ENCODE measurements at regions not wholly inside any gene's neighbourhood (a gene's known extent, or its start where the extent isn't known, plus 50 kb on each side); places are given as distances from the start of the nearest gene placed in this dataset.

DNA sequence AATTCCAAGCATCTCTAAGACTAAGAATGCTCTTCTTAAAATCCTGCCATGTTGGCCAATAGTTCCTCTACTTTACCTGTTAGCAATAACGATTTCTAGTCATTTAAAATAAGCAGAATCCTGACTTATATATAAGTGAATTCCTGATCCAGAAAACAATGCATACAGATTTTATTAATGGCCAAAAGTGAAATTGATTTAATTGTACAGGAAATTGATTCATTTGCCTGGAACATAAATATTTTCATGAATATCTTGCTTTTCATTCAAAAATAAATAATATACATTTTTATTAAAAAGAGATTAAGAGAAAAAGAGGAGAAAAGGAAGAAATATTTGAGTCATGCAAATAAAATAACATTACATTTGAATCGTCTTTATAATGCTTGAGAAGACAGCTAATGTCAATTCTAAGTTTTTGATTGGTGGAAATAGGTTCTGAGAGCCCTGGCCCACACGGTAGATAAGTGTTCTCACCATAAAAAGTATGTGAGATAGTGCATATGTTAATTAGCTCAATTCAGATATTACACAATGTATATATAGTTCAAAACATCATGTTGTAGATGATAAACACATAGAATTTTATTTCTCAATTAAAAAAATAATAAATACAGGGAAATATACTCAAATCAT is 323.2 kb upstream of the MIR17HG start:
- TF ChIP-seq, protein P1, sequence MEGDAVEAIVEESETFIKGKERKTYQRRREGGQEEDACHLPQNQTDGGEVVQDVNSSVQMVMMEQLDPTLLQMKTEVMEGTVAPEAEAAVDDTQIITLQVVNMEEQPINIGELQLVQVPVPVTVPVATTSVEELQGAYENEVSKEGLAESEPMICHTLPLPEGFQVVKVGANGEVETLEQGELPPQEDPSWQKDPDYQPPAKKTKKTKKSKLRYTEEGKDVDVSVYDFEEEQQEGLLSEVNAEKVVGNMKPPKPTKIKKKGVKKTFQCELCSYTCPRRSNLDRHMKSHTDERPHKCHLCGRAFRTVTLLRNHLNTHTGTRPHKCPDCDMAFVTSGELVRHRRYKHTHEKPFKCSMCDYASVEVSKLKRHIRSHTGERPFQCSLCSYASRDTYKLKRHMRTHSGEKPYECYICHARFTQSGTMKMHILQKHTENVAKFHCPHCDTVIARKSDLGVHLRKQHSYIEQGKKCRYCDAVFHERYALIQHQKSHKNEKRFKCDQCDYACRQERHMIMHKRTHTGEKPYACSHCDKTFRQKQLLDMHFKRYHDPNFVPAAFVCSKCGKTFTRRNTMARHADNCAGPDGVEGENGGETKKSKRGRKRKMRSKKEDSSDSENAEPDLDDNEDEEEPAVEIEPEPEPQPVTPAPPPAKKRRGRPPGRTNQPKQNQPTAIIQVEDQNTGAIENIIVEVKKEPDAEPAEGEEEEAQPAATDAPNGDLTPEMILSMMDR (conservative IDR thresholded peaks at IDR 0.05; ENCODE audit: low read depth, low read length): no peak
- no peak for TF ChIP-seq EZH2 (IDR thresholded peaks at IDR 0.05; ENCODE audit: borderline replicate concordance, low read depth, low read length, poor library complexity, severe bottlenecking)

All from A673 (cell line).